ENCODE measurements at regions not wholly inside any gene's neighbourhood (a gene's known extent, or its start where the extent isn't known, plus 50 kb on each side); places are given as distances from the start of the nearest gene placed in this dataset.

- TF ChIP-seq POLR2A (IDR thresholded peaks at IDR 0.05) (no peak), CTCF (IDR thresholded peaks at IDR 0.05) (no peak), EP300 (IDR thresholded peaks at IDR 0.05) (no peak), POLR2AphosphoS5 (IDR thresholded peaks at IDR 0.05) (no peak)
Observed at GRCh38 chr1:31501505-31501904, 74.8 kb upstream of the TINAGL1 start.

Data from gastroesophageal sphincter (tissue), 3 donors.